Hepatocyte (in vitro differentiated cells): ENCODE measurements at regions not wholly inside any gene's neighbourhood (a gene's known extent, or its start where the extent isn't known, plus 50 kb on each side); places are given as distances from the start of the nearest gene placed in this dataset.

Source experiments
- DNase-seq: peaks from one replicate; pipeline ENCODE4 v3.0.0-alpha.2; 2016; ENCODE audit warnings: low spot score
- H2AFZ ChIP-seq: fragments of 200-600 bp; sonication (generic); 2 replicates; pipeline ENCODE4 v1.6.0; 2016; ENCODE audit warnings: antibody characterized with exemption, mild to moderate bottlenecking
- H3K27ac ChIP-seq: fragments of 200-600 bp; sonication (generic); 2 replicates; pipeline ENCODE4 v1.5.1; 2016; ENCODE audit warnings: mild to moderate bottlenecking
- H3K27me3 ChIP-seq: fragments of 200-600 bp; sonication (generic); 2 replicates; pipeline ENCODE4 v1.6.1; 2016
- H3K36me3 ChIP-seq: fragments of 200-600 bp; sonication (generic); replicated peaks from 2 replicates; pipeline ENCODE4 v1.5.1; 2016; ENCODE audit warnings: low read depth; ENCODE audit not compliant: insufficient read depth
- H3K4me1 ChIP-seq: fragments of 200-600 bp; sonication (generic); 2 replicates; pipeline ENCODE4 v1.5.1; 2016; ENCODE audit warnings: mild to moderate bottlenecking, moderate library complexity; ENCODE audit not compliant: insufficient read depth
- H3K4me2 ChIP-seq: fragments of 200-600 bp; sonication (generic); 2 replicates; pipeline ENCODE4 v1.6.0; 2016
- H3K4me3 ChIP-seq: fragments of 200-600 bp; sonication (generic); 2 replicates; pipeline ENCODE4 v1.5.1; 2016; ENCODE audit warnings: mild to moderate bottlenecking
- H3K79me2 ChIP-seq: fragments of 200-600 bp; sonication (generic); 2 replicates; pipeline ENCODE4 v1.6.0; 2017; ENCODE audit warnings: mild to moderate bottlenecking
- H3K9me2 ChIP-seq: fragments of 200-600 bp; sonication (generic); replicated peaks from 2 replicates; pipeline ENCODE4 v1.6.0; 2017; ENCODE audit warnings: mild to moderate bottlenecking; ENCODE audit not compliant: insufficient read depth
- H3K9me3 ChIP-seq: fragments of 200-600 bp; sonication (generic); 2 replicates; pipeline ENCODE4 v1.5.1; 2016; ENCODE audit warnings: low read depth, mild to moderate bottlenecking
- H4K20me1 ChIP-seq: fragments of 200-600 bp; sonication (generic); 2 replicates; pipeline ENCODE4 v1.6.0; 2016; ENCODE audit warnings: mild to moderate bottlenecking; ENCODE audit not compliant: insufficient read depth, poor library complexity, severe bottlenecking
- EZH2 ChIP-seq: fragments of 200-600 bp; sonication (generic); IDR thresholded peaks from 2 replicates; pipeline ENCODE4 v1.6.1; 2016; ENCODE audit warnings: antibody characterized with exemption, mild to moderate bottlenecking, borderline replicate concordance
- EZH2phosphoT487 ChIP-seq: fragments of 200-600 bp; sonication (generic); IDR thresholded peaks from one replicate; pipeline ENCODE4 v1.6.1; 2018; ENCODE audit warnings: antibody characterized with exemption, mild to moderate bottlenecking, low read depth, moderate library complexity; ENCODE audit not compliant: unreplicated experiment, severe bottlenecking
- WGBS: methylation state at CpG from one replicate; pipeline ENCODE4 v1.1.6; 2016; ENCODE audit warnings: low lambda C conversion rate; ENCODE audit errors: missing lambda C conversion rate; 5-methylcytosine and 5-hydroxymethylcytosine counted together
- TF ChIP-seq, protein P1 (sequence below): fragments of 200-600 bp; sonication (generic); IDR thresholded peaks from 2 replicates; pipeline ENCODE4 v1.5.1; 2016; ENCODE audit warnings: antibody characterized with exemption, mild to moderate bottlenecking; ENCODE audit not compliant: poor library complexity

DNA sequence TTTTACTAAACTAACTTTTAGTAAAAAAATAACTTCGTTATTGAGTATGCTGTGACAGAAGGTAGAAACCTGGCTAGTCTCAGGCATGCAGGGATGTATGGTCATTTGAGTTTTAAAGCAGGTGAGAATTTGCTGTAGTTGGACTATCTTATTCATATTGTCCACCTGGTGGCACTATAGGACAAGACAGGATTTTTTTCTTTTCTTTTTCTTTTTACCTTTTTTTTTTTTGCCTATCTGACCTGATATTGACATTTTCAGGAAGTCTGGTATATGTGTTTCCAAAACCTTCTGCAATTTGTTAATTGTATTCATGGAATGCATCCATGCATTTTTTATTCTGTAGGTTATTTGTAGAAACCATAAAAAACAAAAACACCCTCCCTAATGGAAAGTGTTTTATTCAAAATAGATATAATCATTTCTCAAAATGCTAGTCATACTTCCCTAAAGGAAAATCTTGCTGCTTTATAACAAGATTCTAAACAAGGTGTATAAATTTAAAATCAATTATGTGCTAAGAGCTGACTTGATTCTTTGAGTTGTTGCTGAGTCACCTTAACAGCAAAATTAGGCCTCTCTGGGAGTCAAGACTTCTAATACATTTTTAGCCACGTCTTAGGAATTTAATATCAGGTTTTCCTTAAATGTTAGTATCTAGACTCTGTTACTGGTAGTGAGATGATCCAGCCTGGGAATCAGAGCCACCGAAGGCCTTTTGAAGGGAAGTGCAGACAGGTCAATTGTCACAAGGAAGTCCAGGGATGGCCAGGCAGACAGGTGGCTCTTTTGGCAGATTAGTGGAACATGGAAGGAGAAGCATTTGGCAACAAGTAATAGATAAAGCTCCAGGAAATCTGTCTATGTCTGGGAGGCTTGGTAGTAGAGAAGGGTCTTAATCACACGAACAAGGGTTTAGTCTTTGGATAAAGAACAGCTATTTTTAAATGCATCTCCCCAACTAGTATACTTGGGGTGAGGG is 201.3 kb upstream of the GNPDA2 start:
- Histone ChIP-seq H3K79me2 (no peaks in the 10 kb centered on the region), H3K9me2 (no peaks in the 10 kb centered on the region), H3K36me3 (no peaks in the 10 kb centered on the region), H3K4me2 (no peak overlapping the region), H3K4me1 (no peaks in the 10 kb centered on the region), H2AFZ (no peak overlapping the region), H3K9me3 (no peaks in the 10 kb centered on the region), H3K27ac (no peak overlapping the region), H3K4me3 (no peak overlapping the region), H4K20me1 (no peaks in the 10 kb centered on the region), H3K27me3 (no peaks in the 10 kb centered on the region)
- peak; percentile 54 for DNase-seq
- WGBS, result 69% methylated on average over 4 of the region's 4 CpGs
- TF ChIP-seq EZH2 (no peak), EZH2phosphoT487 (no peak)
- TF ChIP-seq, protein P1, sequence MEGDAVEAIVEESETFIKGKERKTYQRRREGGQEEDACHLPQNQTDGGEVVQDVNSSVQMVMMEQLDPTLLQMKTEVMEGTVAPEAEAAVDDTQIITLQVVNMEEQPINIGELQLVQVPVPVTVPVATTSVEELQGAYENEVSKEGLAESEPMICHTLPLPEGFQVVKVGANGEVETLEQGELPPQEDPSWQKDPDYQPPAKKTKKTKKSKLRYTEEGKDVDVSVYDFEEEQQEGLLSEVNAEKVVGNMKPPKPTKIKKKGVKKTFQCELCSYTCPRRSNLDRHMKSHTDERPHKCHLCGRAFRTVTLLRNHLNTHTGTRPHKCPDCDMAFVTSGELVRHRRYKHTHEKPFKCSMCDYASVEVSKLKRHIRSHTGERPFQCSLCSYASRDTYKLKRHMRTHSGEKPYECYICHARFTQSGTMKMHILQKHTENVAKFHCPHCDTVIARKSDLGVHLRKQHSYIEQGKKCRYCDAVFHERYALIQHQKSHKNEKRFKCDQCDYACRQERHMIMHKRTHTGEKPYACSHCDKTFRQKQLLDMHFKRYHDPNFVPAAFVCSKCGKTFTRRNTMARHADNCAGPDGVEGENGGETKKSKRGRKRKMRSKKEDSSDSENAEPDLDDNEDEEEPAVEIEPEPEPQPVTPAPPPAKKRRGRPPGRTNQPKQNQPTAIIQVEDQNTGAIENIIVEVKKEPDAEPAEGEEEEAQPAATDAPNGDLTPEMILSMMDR, result peak; percentile 70

DNA sequence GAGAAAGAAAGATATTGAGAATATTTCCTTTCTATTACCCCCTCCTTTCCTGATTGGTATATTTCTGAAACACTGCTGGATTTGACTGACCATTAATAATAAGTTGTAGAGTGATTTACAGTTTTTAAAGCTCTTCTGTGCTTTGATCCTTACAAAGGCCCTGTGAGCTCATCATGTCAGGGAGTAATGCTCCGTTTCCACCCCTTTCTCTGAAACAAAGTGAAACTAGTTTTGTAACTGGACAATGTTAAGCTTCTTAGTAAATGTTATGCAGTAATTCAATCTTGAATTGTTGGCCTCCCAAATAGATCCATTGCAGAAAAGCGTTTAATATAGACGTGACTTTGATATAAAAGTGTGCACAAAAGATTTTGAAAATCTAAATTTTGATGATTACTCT is 190.1 kb upstream of the GNPDA2 start:
- WGBS, result 53% methylated on average over 3 of the region's 3 CpGs
- Histone ChIP-seq H3K4me2 (peak overlapping the region; percentile 29), H3K4me1 (no peaks in the 10 kb centered on the region), H2AFZ (peak overlapping the region; percentile 7), H3K36me3 (no peaks in the 10 kb centered on the region), H3K9me2 (no peaks in the 10 kb centered on the region), H3K27me3 (no peaks in the 10 kb centered on the region), H3K27ac (no peak overlapping the region), H3K4me3 (no peak overlapping the region), H3K79me2 (no peaks in the 10 kb centered on the region), H4K20me1 (no peaks in the 10 kb centered on the region), H3K9me3 (no peaks in the 10 kb centered on the region)
- DNase-seq, result no peak
- TF ChIP-seq, protein P1, result no peak
- TF ChIP-seq EZH2phosphoT487, result no peak
- TF ChIP-seq EZH2, result no peak

GRCh38 chr4:44914748-44915147 is 188.4 kb upstream of the GNPDA2 start:
- Histone ChIP-seq H3K27me3 (no peaks in the 10 kb centered on the region), H4K20me1 (no peaks in the 10 kb centered on the region), H3K9me3 (no peaks in the 10 kb centered on the region), H3K36me3 (no peaks in the 10 kb centered on the region), H2AFZ (no peak overlapping the region), H3K4me2 (no peak overlapping the region), H3K4me3 (no peak overlapping the region), H3K4me1 (no peaks in the 10 kb centered on the region), H3K79me2 (no peaks in the 10 kb centered on the region), H3K9me2 (no peaks in the 10 kb centered on the region), H3K27ac (no peak overlapping the region)
- TF ChIP-seq EZH2 (no peak), EZH2phosphoT487 (no peak)
- TF ChIP-seq, protein P1, result no peak
- 52% methylated on average over 2 of the region's 2 CpGs for WGBS
- no peak for DNase-seq
